ENCODE measurements at regions not wholly inside any gene's neighbourhood (a gene's known extent, or its start where the extent isn't known, plus 50 kb on each side); places are given as distances from the start of the nearest gene placed in this dataset.

GRCh38 chr7:89926194-89926593 is 228.1 kb upstream of the STEAP1 start:
- no peak for DNase-seq (ENCODE audit: low spot score)

DNA sequence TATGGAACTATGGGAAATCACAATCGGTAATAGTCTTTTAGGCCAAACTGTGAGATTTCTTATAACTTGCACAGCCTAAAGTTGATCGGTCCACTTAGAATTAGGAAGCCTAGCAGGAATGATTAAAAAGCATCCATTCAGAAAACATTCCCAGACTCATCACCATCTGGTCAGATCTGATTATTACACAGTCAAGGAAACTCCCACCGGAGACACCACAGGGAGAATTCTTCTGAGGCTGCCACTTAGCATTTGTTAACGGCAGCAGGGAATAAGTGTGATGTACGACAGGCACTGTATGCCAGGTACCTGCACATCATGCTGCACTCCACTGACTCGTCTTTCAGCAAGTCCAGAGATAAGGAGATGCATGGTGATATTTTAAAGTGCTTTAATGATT is 227.6 kb upstream of the STEAP1 start:
- DNase-seq (ENCODE audit: low spot score), result no peak

DNA sequence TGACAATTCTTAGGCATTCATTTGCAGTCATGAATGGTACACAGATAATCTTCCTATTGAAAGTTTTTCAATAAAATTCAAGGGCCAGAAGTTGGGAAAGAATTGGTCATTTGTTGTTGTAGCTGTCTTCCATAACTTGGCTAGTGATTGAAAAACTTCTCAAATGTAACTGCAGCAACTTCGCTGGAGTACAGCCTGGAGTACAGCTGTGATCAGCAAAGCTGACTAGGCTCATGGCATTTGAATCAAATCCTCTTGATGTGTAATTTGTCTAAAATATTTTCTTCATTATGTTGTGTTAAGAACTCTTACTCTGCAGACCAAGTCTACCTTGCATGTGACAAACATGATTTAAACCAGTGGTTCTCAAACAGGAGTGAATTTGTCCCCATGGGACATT is 226.5 kb upstream of the STEAP1 start:
- DNase-seq (ENCODE audit: low spot score), result no peak

DNA sequence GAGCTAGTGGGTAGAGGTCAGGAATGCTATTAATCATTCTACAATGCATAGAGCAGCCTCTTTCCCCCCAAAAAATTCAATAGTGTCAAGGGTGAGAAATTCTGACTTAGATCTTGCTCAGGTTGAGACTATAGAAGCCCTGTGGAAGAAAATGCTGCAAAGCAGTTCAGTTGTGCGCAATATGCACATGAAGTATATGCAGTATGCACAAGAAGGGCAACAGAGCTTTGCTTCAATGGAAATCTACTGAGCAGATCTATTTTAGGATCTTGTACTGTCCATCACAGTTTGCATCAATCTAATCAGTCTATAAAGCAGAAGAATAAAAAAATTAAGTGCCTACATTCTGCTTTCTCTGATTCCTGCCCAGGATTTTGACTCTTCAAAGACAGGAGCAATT is 225.8 kb upstream of the STEAP1 start:
- DNase-seq (ENCODE audit: low spot score), result no peak

DNA sequence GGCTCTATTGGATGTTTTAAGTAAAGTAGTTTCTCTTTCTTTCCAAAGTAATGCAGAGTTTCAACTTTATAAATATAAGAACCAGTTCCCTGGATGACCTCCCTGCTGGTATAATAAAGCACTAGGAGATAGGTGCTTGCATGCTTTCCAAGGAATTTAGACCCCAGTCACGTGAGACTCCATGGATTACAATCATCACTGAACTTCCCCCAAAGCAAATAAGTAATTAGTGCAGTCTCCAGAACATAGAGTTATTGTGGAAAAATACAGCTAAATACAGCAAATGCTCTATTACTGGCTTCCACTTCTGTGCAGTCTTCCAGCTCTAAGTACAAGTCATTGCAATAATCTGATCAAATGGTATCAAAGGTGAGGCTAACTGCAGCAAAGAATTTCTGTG is 220.2 kb upstream of the STEAP1 start:
- DNase-seq (ENCODE audit: low spot score), result no peak

DNA sequence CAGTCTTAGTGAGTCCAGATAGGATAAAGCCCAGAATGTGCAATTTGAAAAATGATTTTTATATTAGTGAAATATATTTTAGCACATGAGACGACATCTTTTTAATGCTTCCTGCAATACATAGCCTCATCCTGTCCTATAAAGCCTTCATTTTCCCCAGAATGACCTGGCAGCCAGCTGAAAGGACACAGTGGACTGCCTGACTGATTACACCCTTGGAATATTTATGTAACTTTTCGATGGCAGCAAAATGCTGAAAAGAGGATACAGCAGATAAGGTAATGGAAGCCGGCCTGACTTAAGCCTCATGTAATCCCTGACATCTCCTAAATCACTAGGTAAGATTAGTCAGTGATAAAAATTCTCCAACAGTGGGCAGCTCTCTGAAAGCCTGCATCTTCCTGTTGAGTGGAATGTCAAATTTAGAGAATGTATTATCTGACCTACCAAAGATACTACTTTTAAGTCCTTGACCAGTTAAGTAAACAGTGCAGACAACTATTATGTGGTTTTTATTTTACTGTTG is 210.7 kb upstream of the STEAP1 start:
- DNase-seq (ENCODE audit: low spot score), result no peak

GRCh38 chr7:89958525-89959068 is 195.7 kb upstream of the STEAP1 start:
- no peak for DNase-seq (ENCODE audit: low spot score)

- no peak for DNase-seq (ENCODE audit: low spot score)
Measured at GRCh38 chr7:89966067-89966664, 188.1 kb upstream of the STEAP1 start.

DNA sequence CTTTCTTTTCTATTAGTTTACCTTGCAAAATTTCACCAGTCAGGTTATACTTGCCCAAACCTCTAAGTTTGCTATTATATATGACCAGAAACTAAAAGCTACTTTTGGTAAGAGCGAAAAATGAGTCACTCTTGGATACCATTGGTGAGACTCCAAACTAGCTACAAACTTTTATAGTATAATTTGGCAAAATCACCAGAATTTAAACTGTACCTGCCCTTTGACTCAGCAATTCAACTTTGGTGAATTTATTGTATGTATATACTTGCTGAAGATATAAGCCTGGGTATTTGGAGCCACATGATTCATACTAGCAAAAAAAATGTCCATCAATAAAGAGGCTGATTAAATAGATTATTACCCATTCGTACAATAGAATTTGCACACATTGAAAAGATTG is 178.7 kb upstream of the STEAP1 start:
- DNase-seq (ENCODE audit: low spot score), result no peak

- no peak for DNase-seq (ENCODE audit: low spot score)
Measured at GRCh38 chr7:89987665-89988064, 166.6 kb upstream of the STEAP1 start.

DNA sequence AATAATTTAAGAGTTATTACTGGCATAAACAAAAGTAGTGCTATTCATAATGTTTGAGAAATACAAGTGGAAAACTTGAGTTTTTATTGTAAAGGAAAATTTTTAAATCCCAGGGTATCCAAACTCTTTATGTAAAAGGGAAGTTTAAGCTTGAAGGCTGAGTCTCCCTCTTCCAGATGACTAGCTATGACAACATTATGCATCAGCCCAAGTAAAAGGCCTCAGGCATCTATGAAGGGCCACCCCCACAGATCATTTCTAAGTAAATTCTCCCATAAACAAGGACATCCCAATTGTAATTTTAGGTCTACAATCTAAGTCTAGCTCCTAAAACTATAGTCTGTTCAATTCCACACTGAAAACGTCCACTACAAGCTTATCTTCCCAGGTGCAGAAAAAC is 166.2 kb upstream of the STEAP1 start:
- DNase-seq (ENCODE audit: low spot score), result no peak

DNA sequence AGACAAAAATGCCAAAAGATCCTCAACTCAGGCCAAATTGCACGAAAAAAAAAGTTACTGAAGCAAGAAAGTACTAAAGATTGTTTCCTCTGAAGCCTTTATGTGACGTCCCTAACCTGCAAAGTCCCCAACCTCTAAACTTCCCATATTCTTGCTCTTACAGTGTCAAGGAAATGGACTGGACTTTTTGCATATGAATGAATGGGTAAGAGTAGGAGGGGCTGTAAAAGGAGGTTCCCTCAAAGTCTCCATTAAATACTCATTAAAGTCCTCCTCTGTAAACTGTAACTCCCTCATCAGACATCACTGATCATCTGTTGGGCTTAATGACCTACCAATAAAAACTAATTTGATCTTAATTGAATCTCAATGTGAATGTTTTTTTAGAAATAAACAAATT is 164.8 kb upstream of the STEAP1 start:
- DNase-seq (ENCODE audit: low spot score), result no peak

- DNase-seq (ENCODE audit: low spot score), result no peak
Measured at GRCh38 chr7:89994483-89994882, 159.8 kb upstream of the STEAP1 start.

DNA sequence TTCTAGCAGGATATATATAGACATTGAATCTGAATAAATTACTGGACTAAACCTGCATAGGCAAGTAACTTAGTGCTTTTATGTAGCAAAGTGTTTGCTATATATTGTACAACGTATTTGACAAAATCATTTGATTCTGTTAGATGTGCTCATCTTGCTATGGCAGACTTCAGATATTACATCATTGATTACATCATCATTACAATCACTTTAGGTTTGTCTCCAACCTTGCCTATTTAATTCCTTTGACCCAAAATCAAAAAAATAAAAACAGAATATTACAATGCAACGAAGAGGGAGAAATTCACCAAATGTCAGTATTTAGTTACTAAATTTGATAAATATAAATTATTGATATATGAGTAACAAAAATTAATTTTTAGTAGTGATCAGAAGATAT is 155.7 kb upstream of the STEAP1 start:
- DNase-seq (ENCODE audit: low spot score), result no peak

GRCh38 chr7:90005836-90006235 is 148.4 kb upstream of the STEAP1 start:
- DNase-seq (ENCODE audit: low spot score), result no peak

DNA sequence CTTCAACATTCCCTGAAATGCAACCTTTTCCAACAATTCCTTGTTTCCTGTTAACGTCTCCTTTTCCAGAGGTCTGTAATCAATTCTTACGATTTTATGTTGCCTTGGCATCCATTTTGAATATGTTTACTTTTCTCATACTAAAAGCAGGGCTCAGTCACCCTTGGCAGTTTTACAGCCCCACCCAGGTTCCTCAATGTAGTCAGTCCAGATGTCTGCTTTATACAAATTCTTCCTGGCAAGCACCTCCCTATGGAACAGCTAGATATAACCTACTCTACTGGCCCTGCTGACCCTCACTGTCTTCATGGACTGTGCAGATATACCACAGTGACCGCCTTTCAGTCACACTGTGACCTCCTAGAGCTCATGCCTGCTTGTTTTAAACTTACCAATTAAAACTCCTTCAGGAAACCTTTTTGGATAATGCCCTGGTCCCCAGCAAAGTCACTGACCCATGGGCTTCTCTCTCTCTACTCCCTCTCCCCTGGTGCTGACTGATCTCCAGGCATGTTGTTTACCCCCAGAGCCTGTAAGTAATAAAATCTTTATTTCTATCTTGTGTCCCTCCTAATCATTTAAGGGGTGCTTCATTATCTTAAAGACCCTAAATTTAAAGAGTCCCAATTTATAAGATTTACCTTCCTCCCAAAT is 147.1 kb upstream of the STEAP1 start:
- no peak for DNase-seq (ENCODE audit: low spot score)

DNA sequence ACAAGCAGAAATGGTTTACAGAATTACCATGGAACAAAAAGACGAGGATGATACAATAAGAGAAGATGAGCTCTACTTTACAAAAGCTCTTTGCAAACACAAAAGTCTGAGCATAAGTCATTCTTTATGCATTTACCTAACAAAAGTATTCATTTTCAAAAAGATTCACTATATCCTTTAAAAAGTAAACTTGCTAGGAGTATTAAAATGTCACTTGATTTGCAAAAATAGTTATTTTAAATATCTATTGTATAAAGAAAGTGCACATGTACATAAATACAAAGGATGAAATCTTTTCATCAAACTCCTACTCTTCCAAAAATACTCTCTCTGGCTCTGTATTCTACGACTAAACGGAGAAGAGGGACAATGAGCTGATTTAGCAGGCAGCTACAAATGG is 146.4 kb upstream of the STEAP1 start:
- DNase-seq (ENCODE audit: low spot score), result no peak

DNA sequence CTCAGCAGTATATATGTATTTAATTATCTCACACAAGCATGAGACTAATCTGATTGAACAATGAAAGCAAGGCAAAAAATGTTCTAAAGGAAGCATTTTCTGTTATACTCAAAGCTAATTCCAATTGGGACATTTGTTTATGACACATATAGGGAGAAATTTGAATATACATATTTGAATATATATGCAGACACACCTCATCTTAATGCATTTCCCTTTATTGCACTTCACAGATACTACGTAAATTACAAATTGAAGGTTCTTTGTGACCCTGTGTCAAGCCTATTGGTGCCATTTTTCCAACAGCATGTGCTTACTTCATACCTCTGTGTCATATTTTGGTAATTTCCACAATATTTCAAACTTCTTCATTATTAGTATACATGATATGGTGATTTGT is 132.1 kb upstream of the STEAP1 start:
- DNase-seq (ENCODE audit: low spot score), result no peak

DNA sequence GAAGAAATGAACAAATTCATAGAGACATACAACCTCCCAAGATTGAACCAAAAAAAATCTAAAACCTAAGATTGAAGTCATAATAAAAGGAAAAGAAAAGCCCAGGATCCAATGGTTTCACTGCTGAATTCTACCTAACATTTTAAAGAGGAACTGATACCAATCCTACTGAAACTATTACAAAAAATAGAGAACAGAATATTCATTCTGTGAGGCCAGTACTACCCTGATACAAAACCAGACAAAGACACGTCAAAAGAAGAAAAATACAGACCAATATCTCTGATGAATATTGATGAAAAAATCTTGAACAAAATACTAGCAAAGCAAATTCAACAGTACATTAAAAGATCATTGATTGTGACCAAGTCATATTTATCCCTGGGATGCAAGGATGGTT is 128.5 kb upstream of the STEAP1 start:
- DNase-seq (ENCODE audit: low spot score), result no peak

DNA sequence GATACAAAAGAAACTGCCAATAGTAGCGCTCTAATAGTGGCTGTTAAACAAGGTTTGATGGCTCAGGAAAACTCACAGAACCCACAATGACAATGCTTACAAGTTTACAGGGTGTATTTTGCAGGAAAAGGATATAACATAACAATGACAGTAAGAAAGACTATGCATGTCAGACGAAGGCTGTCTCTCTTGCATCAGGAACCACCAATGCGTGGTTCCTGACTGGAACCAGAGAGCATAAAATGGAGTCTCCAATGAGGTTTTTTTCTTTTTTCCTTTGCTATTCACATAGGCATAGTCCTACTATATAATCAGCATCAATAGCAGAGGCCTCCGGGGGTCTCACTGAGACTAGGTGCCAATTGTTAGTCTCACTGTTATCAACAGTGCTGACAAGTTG is 120.4 kb upstream of the STEAP1 start:
- no peak for DNase-seq (ENCODE audit: low spot score)

GRCh38 chr7:90053094-90053493 is 101.2 kb upstream of the STEAP1 start:
- no peak for DNase-seq (ENCODE audit: low spot score)

GRCh38 chr7:90061077-90061476 is 93.2 kb upstream of the STEAP1 start:
- DNase-seq (ENCODE audit: low spot score), result no peak

DNA sequence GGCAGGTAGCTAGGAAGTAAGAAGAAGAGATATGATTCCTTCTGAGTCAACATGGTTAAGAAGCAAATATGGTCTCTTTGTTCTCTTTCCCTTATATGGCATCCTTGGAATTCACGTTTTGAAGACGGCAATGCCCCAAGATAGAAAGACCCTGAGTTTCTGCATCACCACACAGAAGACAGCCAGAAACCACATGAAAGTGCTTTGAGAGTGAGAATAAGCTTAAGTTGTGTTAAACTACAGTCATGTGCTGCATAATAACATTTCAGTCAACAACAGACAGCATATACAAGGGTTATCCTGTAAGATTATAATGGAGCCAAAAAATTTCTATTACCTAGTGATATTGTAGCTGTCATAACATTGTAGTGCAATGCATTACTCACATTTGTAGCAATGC is 89.9 kb upstream of the STEAP1 start:
- DNase-seq (ENCODE audit: low spot score), result no peak

GRCh38 chr7:90067171-90067570 is 87.1 kb upstream of the STEAP1 start:
- no peak for DNase-seq (ENCODE audit: low spot score)

Measured in mucosa of gallbladder (tissue), 1 donor.